A673 (cell line): ENCODE measurements at regions not wholly inside any gene's neighbourhood (a gene's known extent, or its start where the extent isn't known, plus 50 kb on each side); places are given as distances from the start of the nearest gene placed in this dataset.
A peak's percentile ranks its signal among the peaks of the same experiment; 100 is the strongest.

Experiments used
- BruUV-seq: library from RNA; stranded (reverse); fragments of 400-500 nt; replicated peaks from 2 replicates; lab custom pipeline; 2021; lab: Mats Ljungman, UMichigan
- CTCF ChIA-PET: fragments of 300-600 bp; sonication (Branson Sonifier 250); formaldehyde crosslinking; loops from one replicate; lab custom pipeline; 2022; ENCODE audit warnings: antibody characterized with exemption; lab: Charles Lee
- POLR2A ChIA-PET: fragments of 300-600 bp; sonication (Branson Sonifier 250); formaldehyde crosslinking; loops from one replicate; lab custom pipeline; 2022; ENCODE audit warnings: antibody characterized with exemption; ENCODE audit not compliant: low non-redundant PET; lab: Charles Lee
- DNase-seq: peaks from one replicate; pipeline ENCODE4 v3.0.0-alpha.2; 2015; ENCODE audit warnings: low spot score
- H3K27ac ChIP-seq: fragments of 200-600 bp; sonication (generic); 2 replicates; pipeline ENCODE4 v1.5.1; 2016; ENCODE audit warnings: mixed run types, low read depth, mild to moderate bottlenecking, mixed read lengths, antibody characterized with exemption, low read length; ENCODE audit not compliant: poor library complexity, severe bottlenecking
- H3K27me3 ChIP-seq: fragments of 200-600 bp; sonication (generic); replicated peaks from 2 replicates; pipeline ENCODE4 v1.6.1; 2017; ENCODE audit warnings: mixed run types, low read depth, mild to moderate bottlenecking, mixed read lengths, antibody characterized with exemption, low read length; ENCODE audit not compliant: insufficient read depth, poor library complexity
- H3K36me3 ChIP-seq: fragments of 200-600 bp; sonication (generic); 2 replicates; pipeline ENCODE4 v1.6.1; 2016; ENCODE audit warnings: mixed run types, mild to moderate bottlenecking, mixed read lengths, antibody characterized with exemption, low read length; ENCODE audit not compliant: insufficient read depth, poor library complexity, severe bottlenecking
- H3K4me1 ChIP-seq: fragments of 200-600 bp; sonication (generic); 2 replicates; pipeline ENCODE4 v1.6.1; 2017; ENCODE audit warnings: mixed run types, mild to moderate bottlenecking, mixed read lengths, antibody characterized with exemption, low read length; ENCODE audit not compliant: insufficient read depth, poor library complexity, severe bottlenecking
- H3K4me3 ChIP-seq: fragments of 200-600 bp; sonication (generic); 2 replicates; pipeline ENCODE4 v1.5.1; 2016; ENCODE audit warnings: low read depth, mixed run types, mild to moderate bottlenecking, mixed read lengths, low read length; ENCODE audit not compliant: poor library complexity, severe bottlenecking
- H3K9me3 ChIP-seq: fragments of 200-600 bp; sonication (generic); 2 replicates; pipeline ENCODE4 v1.6.1; 2016; ENCODE audit warnings: mixed run types, low read depth, mild to moderate bottlenecking, mixed read lengths, antibody characterized with exemption, low read length; ENCODE audit not compliant: poor library complexity, severe bottlenecking
- EZH2 ChIP-seq: fragments of 200-600 bp; sonication (generic); IDR thresholded peaks from 2 replicates; pipeline ENCODE4 v1.6.1; 2017; ENCODE audit warnings: borderline replicate concordance, low read depth, mild to moderate bottlenecking, mixed read lengths, antibody characterized with exemption, low read length; ENCODE audit not compliant: poor library complexity, severe bottlenecking
- intact Hi-C: fragments of 100-400 bp; cut with micrococcal nuclease; formaldehyde crosslinking; loops from one replicate; pipeline ENCODE4 v1.10.0; 2022; ENCODE audit not compliant: unreplicated experiment
- TF ChIP-seq, protein P1 (sequence below): fragments of 300-800, 200-600 bp; sonication (generic); conservative IDR thresholded peaks from 2 replicates; pipeline ENCODE4 v1.5.1; 2017; ENCODE audit warnings: low read depth, mild to moderate bottlenecking, antibody characterized with exemption, low read length, moderate library complexity, mixed read lengths

DNA sequence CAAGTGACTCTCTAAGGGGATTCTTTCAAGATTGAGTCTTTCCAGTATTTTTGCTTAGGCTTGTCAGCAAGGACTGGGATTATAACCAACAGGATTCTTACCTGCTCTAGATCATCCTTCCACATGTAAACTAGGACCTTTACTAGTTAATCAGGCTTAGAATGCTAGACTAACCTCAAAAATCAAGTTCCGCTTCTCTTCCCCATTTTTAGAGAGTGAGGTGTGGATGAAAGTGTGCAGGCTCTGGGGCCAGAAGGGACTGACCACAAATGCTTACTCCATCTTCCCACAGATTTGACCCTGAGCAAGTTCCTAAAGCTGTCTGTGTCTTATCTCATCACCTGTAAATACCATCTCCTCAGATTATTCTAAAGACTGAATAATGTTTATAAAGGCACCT is 89.5 kb upstream of the IL12A start:
- DNase-seq: no peak
- TF ChIP-seq EZH2: no peak
- TF ChIP-seq, protein P1, sequence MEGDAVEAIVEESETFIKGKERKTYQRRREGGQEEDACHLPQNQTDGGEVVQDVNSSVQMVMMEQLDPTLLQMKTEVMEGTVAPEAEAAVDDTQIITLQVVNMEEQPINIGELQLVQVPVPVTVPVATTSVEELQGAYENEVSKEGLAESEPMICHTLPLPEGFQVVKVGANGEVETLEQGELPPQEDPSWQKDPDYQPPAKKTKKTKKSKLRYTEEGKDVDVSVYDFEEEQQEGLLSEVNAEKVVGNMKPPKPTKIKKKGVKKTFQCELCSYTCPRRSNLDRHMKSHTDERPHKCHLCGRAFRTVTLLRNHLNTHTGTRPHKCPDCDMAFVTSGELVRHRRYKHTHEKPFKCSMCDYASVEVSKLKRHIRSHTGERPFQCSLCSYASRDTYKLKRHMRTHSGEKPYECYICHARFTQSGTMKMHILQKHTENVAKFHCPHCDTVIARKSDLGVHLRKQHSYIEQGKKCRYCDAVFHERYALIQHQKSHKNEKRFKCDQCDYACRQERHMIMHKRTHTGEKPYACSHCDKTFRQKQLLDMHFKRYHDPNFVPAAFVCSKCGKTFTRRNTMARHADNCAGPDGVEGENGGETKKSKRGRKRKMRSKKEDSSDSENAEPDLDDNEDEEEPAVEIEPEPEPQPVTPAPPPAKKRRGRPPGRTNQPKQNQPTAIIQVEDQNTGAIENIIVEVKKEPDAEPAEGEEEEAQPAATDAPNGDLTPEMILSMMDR: no peak
- intact Hi-C loops: no loop called here
- H3K36me3 ChIP-seq: no peaks in the 10 kb centered on the region
- H3K4me3 ChIP-seq: no peak overlapping the region
- H3K27me3 ChIP-seq: no peaks in the 10 kb centered on the region
- peaks cover 18% of the 10 kb centered on the region for H3K4me1 ChIP-seq
- H3K9me3 ChIP-seq: no peaks in the 10 kb centered on the region
- BruUV-seq: no TSS peak
- ChIA-PET POLR2A (no interaction called here), CTCF (no interaction called here)
- H3K27ac ChIP-seq: no peak overlapping the region

DNA sequence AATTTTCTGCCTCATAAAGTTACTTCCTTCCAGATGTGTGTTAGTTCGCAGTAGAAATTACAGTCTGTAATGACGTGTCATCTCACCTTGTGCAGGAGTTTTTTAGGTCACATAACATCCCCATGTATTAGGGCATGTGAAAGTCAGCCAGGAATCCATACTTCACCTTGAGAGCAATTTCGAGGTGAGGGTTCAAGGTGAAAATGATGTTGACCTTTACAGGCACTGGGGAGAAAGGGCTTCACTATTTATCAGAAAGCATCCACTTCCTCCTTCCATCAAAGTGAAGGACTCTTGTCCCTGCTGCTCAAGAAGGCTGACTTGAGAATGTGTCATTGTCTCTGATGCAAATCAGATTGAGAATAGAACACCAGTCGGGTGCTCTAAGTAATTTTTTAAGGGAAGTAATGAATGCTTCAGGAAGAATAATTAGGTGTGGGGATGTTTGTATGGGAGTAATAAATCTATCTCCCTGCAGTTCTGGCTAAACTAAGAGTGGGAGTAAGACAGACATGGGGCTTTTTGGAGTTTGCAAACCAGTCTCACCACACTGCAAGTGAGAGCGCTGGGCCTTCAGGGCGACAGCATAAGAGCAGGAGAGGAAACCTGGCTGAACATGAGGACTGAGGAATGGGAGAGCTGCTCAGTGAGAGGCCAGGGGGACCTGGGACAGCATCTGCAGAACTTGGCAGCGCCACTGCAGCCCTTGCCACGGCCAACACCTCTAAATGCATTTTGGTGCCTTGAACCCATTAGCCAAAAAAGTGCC is 85.9 kb upstream of the IL12A start:
- peak; percentile 17 for DNase-seq
- ChIA-PET CTCF (no interaction called here), POLR2A (no interaction called here)
- no peak for TF ChIP-seq EZH2
- TF ChIP-seq, protein P1: no peak
- no peaks in the 10 kb centered on the region for H3K36me3 ChIP-seq
- no peaks in the 10 kb centered on the region for H3K27me3 ChIP-seq
- H3K9me3 ChIP-seq: no peaks in the 10 kb centered on the region
- H3K4me3 ChIP-seq: no peak overlapping the region
- peaks cover 11% of the 10 kb centered on the region for H3K4me1 ChIP-seq
- no TSS peak for BruUV-seq
- H3K27ac ChIP-seq: no peak overlapping the region
- intact Hi-C loops: no loop called here

DNA sequence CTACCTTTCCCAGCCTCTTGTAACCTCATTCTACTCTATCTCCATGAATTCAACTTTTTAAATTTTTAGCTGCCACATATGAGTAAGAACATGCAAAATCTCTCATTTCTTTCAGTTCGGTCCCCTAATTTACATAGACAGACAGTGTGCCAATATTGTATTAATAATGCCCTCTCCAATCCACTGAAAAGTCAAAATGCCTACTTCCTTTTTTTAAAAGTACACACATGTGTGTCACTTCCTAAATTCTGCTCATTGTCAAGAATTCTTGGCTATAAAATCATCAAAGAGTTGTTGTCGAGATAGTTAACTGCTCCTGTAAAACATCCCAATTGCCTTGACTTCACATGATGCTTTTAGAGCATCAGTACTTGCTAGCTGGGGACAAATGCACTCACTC is 84.2 kb upstream of the IL12A start:
- Histone ChIP-seq H3K4me3 (no peak overlapping the region), H3K4me1 (no peaks in the 10 kb centered on the region), H3K36me3 (no peaks in the 10 kb centered on the region), H3K27ac (no peak overlapping the region), H3K27me3 (no peaks in the 10 kb centered on the region), H3K9me3 (no peaks in the 10 kb centered on the region)
- TF ChIP-seq EZH2: no peak
- TF ChIP-seq, protein P1: no peak
- CTCF ChIA-PET: no interaction called here
- intact Hi-C loops: no loop called here
- BruUV-seq: no TSS peak
- no peak for DNase-seq
- POLR2A ChIA-PET: no interaction called here
